ENCODE measurements at regions not wholly inside any gene's neighbourhood (a gene's known extent, or its start where the extent isn't known, plus 50 kb on each side); places are given as distances from the start of the nearest gene placed in this dataset.
A peak's percentile ranks its signal among the peaks of the same experiment; 100 is the strongest.
"Not testable (repeated sequence)": the region's sequence is repeated elsewhere in the genome, so short reads cannot be mapped to it uniquely, and the experiment has no call there.

DNA sequence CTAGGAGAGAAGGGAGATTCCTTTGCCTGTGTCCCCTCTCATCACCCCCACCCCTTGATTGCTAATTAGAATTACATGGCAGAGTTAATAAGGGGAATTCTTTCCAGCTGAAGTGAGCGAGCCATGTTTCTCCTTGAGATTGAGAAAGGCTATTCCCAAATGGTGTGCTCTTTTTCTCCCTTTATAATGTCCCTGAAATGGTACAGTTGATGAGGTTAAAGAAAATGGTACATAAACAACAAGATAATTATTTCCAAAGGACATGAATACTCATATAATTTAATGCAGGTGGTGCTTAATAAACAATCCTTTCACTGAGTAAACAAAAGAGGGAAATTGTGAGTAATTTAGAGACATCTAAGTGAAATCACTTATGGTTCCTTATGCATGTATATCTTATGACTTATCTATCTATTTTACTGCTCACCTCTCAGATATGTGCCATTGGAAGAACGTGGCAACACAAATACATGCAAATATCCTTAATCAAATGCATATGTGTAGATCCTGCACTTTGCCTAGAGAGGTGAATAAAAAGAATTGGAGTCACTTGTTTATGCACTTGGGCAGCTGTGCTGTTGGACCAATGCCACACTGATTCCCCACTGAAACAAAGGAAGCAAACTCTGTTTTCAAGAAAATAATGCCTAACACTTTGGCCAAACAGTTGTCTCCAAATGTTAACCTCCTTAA lies 106.6 kb upstream of the WDR44 start:
- H4K20me1 ChIP-seq (ENCODE audit: insufficient read depth) = no peaks in the 10 kb centered on the region
- H3F3A ChIP-seq (ENCODE audit: insufficient read depth) = no peaks in the 10 kb centered on the region
- in situ Hi-C loops (cut with MboI) = no loop called here

DNA sequence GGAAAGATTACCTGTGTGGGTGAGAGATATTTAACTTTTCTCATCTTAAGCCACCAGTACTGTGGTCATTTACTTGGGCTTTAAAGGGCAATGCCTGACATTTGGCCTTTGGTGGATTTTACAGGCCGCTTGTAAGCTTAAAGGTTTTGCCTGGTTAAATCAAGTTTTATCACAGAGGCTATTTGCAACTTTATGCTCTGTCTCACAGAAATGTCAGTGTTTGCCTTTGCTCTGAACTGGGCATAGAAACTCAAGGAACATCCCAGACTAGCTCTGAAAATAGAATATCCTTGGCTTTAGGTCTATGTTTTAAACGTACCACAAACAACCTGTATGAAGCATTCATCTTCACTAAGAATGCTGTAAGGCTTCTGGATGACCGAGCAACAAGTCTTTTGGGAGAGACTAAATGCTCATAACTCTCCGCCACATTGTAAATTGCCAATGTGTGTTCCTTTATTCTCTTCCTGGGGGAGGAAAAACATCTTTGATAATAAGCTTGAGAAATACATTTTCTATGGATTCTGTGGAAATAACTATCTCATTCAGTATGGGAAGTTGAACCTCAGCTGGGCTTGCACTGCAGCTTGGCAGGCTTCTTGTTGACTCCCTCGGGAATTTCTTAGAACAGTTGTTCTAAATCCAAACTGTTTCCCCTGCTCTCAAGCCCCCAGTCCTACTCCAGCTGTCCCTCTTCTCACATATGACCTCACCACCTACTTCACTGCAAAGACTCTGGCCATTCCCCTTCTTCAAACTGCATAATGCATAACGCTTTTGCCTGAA lies 105.8 kb upstream of the WDR44 start:
- H3K9me2 ChIP-seq (ENCODE audit: insufficient read depth) = no peaks in the 10 kb centered on the region
- H3K9me3 ChIP-seq (ENCODE audit: low read depth) = no peaks in the 10 kb centered on the region
- no peak overlapping the region for H2AFZ ChIP-seq
- TF ChIP-seq EZH2 (IDR thresholded peaks at IDR 0.05; ENCODE audit: insufficient read depth, poor library complexity, severe bottlenecking) (no peak), EZH2phosphoT487 (IDR thresholded peaks at IDR 0.05; ENCODE audit: insufficient read depth, low read depth) (no peak)
- H3K36me3 ChIP-seq (ENCODE audit: low read depth) = no peaks in the 10 kb centered on the region
- H3F3A ChIP-seq (ENCODE audit: insufficient read depth) = no peaks in the 10 kb centered on the region
- in situ Hi-C loops (cut with MboI) = no loop called here
- no peak overlapping the region for H3K4me3 ChIP-seq
- H3K4me2 ChIP-seq (ENCODE audit: unreplicated experiment) = no peak overlapping the region
- H4K20me1 ChIP-seq (ENCODE audit: insufficient read depth) = no peaks in the 10 kb centered on the region
- no peaks in the 10 kb centered on the region for H3K79me2 ChIP-seq (ENCODE audit: insufficient read depth)
- H3K27ac ChIP-seq = no peak overlapping the region
- H3K9ac ChIP-seq = no peak overlapping the region
- 42 to 51% methylated on average over 6 of the region's 6 CpGs for WGBS, 2 experiments (ENCODE audit: low coverage in 1 of 2, low lambda C conversion rate in 2 of 2, missing lambda C conversion rate in 2 of 2)
- DNase-seq = no peak
- no peaks in the 10 kb centered on the region for H3K4me1 ChIP-seq (ENCODE audit: insufficient read depth)
- H3K27me3 ChIP-seq (replicated peaks; ENCODE audit: insufficient read depth) = no peaks in the 10 kb centered on the region

More for the DNA sequence above, 106.6 kb upstream of the WDR44 start:
- Histone ChIP-seq H3K79me2 (ENCODE audit: insufficient read depth) (no peaks in the 10 kb centered on the region), H3K9me2 (ENCODE audit: insufficient read depth) (no peaks in the 10 kb centered on the region), H3K36me3 (ENCODE audit: low read depth) (no peaks in the 10 kb centered on the region), H3K9me3 (ENCODE audit: low read depth) (no peaks in the 10 kb centered on the region), H3K4me1 (ENCODE audit: insufficient read depth) (no peaks in the 10 kb centered on the region), H3K27ac (no peak overlapping the region), H2AFZ (no peak overlapping the region), H3K9ac (no peak overlapping the region), H3K27me3 (replicated peaks; ENCODE audit: insufficient read depth) (no peaks in the 10 kb centered on the region), H3K4me2 (ENCODE audit: unreplicated experiment) (no peak overlapping the region), H3K4me3 (no peak overlapping the region)
- TF ChIP-seq EZH2 (IDR thresholded peaks at IDR 0.05; ENCODE audit: insufficient read depth, poor library complexity, severe bottlenecking) (no peak), EZH2phosphoT487 (IDR thresholded peaks at IDR 0.05; ENCODE audit: insufficient read depth, low read depth) (no peak)
- WGBS, 2 experiments (ENCODE audit: low coverage in 1 of 2, low lambda C conversion rate in 2 of 2, missing lambda C conversion rate in 2 of 2) = 45% methylated on average over 2 of the region's 2 CpGs
- peak; percentile 18 for DNase-seq

DNA sequence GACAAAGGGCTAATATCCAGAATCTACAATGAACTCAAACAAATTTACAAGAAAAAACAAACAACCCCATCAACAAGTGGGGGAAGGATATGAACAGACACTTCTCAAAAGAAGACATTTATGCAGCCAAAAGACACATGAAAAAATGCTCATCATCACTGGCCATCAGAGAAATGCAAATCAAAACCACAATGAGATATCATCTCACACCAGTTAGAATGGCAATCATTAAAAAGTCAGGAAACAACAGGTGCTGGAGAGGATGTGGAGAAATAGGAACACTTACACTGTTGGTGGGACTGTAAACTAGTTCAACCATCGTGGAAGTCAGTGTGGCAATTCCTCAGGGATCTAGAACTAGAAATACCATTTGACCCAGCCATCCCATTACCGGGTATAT lies 98.9 kb upstream of the WDR44 start:
- WGBS, 2 experiments (ENCODE audit: low coverage in 1 of 2, low lambda C conversion rate in 2 of 2, missing lambda C conversion rate in 2 of 2) = 25 to 31% methylated on average over 2 of the region's 2 CpGs
- H3K27ac ChIP-seq; in situ Hi-C loops (cut with MboI); H3K27me3 ChIP-seq (replicated peaks; ENCODE audit: insufficient read depth); H3F3A ChIP-seq (ENCODE audit: insufficient read depth); H3K9me3 ChIP-seq (ENCODE audit: low read depth); H3K4me2 ChIP-seq (ENCODE audit: unreplicated experiment); H3K9ac ChIP-seq; H3K79me2 ChIP-seq (ENCODE audit: insufficient read depth); H3K4me3 ChIP-seq; H4K20me1 ChIP-seq (ENCODE audit: insufficient read depth); DNase-seq; H2AFZ ChIP-seq; H3K36me3 ChIP-seq (ENCODE audit: low read depth); H3K9me2 ChIP-seq (ENCODE audit: insufficient read depth): not testable (repeated sequence)
- peaks cover 12% of the 10 kb centered on the region for H3K4me1 ChIP-seq (ENCODE audit: insufficient read depth)

DNA sequence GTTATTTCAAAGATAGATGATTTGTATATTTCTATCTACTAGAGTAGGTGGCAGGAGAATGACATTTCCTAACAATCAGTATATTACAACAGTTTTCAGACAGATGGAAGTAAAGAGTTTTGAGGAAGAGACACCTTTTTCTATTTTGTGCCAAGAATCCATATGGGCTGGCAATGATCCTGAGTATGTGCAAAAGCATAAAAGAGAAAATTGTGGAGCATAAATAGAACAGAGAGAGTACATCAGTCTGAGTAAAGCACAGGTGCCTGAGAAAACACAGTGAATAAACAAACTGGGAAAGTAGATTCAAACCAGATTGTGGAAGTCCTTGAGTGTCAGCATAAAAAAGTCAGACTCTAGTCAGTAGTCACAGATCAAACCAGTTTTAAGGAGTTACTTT lies 96.8 kb upstream of the WDR44 start:
- in situ Hi-C loops (cut with MboI) = no loop called here
- H4K20me1 ChIP-seq (ENCODE audit: insufficient read depth) = no peaks in the 10 kb centered on the region

More for the DNA sequence above, 96.8 kb upstream of the WDR44 start:
- Histone ChIP-seq H3K4me2 (ENCODE audit: unreplicated experiment) (no peak overlapping the region), H3K9me3 (ENCODE audit: low read depth) (no peaks in the 10 kb centered on the region), H3K36me3 (ENCODE audit: low read depth) (no peaks in the 10 kb centered on the region), H3K9ac (no peak overlapping the region), H3K27ac (no peak overlapping the region), H3K4me3 (no peak overlapping the region), H3K4me1 (ENCODE audit: insufficient read depth) (peaks cover 12% of the 10 kb centered on the region), H3K27me3 (replicated peaks; ENCODE audit: insufficient read depth) (no peaks in the 10 kb centered on the region), H2AFZ (no peak overlapping the region), H3F3A (ENCODE audit: insufficient read depth) (no peaks in the 10 kb centered on the region), H3K9me2 (ENCODE audit: insufficient read depth) (no peaks in the 10 kb centered on the region), H3K79me2 (ENCODE audit: insufficient read depth) (no peaks in the 10 kb centered on the region)
- DNase-seq = no peak
- TF ChIP-seq EZH2 (IDR thresholded peaks at IDR 0.05; ENCODE audit: insufficient read depth, poor library complexity, severe bottlenecking) (no peak), EZH2phosphoT487 (IDR thresholded peaks at IDR 0.05; ENCODE audit: insufficient read depth, low read depth) (no peak)

Data from GM23248 (cell line).